ENCODE measurements at regions not wholly inside any gene's neighbourhood (a gene's known extent, or its start where the extent isn't known, plus 50 kb on each side); places are given as distances from the start of the nearest gene placed in this dataset.

GRCh38 chr11:104798789-104799188, 99.5 kb downstream of the CASP12 start:
- TF ChIP-seq, protein P1, sequence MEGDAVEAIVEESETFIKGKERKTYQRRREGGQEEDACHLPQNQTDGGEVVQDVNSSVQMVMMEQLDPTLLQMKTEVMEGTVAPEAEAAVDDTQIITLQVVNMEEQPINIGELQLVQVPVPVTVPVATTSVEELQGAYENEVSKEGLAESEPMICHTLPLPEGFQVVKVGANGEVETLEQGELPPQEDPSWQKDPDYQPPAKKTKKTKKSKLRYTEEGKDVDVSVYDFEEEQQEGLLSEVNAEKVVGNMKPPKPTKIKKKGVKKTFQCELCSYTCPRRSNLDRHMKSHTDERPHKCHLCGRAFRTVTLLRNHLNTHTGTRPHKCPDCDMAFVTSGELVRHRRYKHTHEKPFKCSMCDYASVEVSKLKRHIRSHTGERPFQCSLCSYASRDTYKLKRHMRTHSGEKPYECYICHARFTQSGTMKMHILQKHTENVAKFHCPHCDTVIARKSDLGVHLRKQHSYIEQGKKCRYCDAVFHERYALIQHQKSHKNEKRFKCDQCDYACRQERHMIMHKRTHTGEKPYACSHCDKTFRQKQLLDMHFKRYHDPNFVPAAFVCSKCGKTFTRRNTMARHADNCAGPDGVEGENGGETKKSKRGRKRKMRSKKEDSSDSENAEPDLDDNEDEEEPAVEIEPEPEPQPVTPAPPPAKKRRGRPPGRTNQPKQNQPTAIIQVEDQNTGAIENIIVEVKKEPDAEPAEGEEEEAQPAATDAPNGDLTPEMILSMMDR (IDR thresholded peaks at IDR 0.05; ENCODE audit: insufficient read depth, low read depth, low read length), result no peak
- TF ChIP-seq EZH2 (IDR thresholded peaks at IDR 0.05; ENCODE audit: insufficient read depth, low read length), result no peak
